GM19452 (cell line): ENCODE measurements at regions not wholly inside any gene's neighbourhood (a gene's known extent, or its start where the extent isn't known, plus 50 kb on each side); places are given as distances from the start of the nearest gene placed in this dataset.
"Not testable (repeated sequence)": the region's sequence is repeated elsewhere in the genome, so short reads cannot be mapped to it uniquely, and the experiment has no call there.

Source experiments
- ATAC-seq: cut with Tn5 transposase; IDR thresholded peaks from one replicate; pipeline ENCODE4 v1.9.1; 2021; ENCODE audit not compliant: unreplicated experiment

- no peak for ATAC-seq
Measured at GRCh38 chr14:36418937-36419336, 98.5 kb upstream of the MBIP start.

GRCh38 chr14:36411951-36412350, 91.5 kb upstream of the MBIP start:
- not testable (repeated sequence) for ATAC-seq

GRCh38 chr14:36408388-36408787, 88.0 kb upstream of the MBIP start:
- no peak for ATAC-seq

GRCh38 chr14:36405589-36406274, 85.3 kb upstream of the MBIP start:
- no peak for ATAC-seq

GRCh38 chr14:36402867-36403266, 82.4 kb upstream of the MBIP start:
- ATAC-seq: no peak

GRCh38 chr14:36398463-36399291, 78.2 kb upstream of the MBIP start:
- ATAC-seq: no peak

- ATAC-seq: no peak
Measured at GRCh38 chr14:36397357-36397756, 76.9 kb upstream of the MBIP start.

- ATAC-seq: no peak
Measured at GRCh38 chr14:36396798-36397197, 76.4 kb upstream of the MBIP start.

- ATAC-seq: no peak
Measured at GRCh38 chr14:36394593-36394992, 74.2 kb upstream of the MBIP start.

GRCh38 chr14:36390718-36391117, 70.3 kb upstream of the MBIP start:
- no peak for ATAC-seq

- no peak for ATAC-seq
Measured at GRCh38 chr14:36383767-36384431, 63.5 kb upstream of the MBIP start.

GRCh38 chr14:36373982-36374673, 53.7 kb upstream of the MBIP start:
- ATAC-seq: peak; percentile 96
